NCI-H774 (cell line): ENCODE measurements at regions not wholly inside any gene's neighbourhood (a gene's known extent, or its start where the extent isn't known, plus 50 kb on each side); places are given as distances from the start of the nearest gene placed in this dataset.
"Not testable (repeated sequence)": the region's sequence is repeated elsewhere in the genome, so short reads cannot be mapped to it uniquely, and the experiment has no call there.

Experiments
- DNase-seq: peaks from one replicate; lab custom pipeline; 2025; lab: John Stamatoyannopoulos, UW

DNA sequence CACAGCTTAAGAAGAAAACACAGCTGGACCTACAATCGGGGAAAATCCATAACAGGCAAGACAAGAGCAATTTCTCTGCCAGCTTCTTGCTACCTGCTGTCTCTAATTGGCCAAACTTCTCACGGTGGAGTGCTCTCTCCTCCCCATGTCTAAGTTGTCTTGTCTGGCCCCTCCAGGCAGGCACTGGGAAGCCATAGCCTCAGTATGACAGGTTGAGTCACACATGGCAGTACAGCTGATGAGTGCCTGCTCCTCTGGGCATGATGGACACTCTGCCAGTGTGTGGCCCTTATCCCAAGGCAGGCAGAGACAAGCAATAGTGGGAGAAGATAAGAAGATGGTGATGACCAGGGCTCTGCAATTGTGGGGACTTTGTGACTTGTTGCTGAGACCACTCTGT lies 551.8 kb downstream of the DIPK2A start:
- no peak for DNase-seq

DNA sequence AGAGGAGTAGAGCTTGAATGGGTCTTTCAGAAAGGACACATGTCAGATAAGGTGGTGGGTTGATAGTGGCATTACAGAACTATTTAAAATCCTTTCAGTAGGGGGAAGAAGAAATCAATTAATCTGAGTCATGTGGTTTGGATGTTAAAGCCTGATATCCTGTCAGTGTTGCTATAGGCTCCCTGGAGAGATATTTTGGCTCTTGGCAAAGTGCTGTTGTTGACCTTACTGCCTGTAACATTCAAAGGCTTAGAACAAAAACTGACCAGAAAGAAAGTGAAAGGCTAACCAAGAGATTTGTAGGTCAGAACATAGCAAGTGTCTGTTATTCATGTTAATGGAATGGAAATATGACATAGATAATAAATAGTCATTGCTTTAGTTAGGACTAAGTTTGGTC lies 552.9 kb downstream of the DIPK2A start:
- DNase-seq, result no peak

DNA sequence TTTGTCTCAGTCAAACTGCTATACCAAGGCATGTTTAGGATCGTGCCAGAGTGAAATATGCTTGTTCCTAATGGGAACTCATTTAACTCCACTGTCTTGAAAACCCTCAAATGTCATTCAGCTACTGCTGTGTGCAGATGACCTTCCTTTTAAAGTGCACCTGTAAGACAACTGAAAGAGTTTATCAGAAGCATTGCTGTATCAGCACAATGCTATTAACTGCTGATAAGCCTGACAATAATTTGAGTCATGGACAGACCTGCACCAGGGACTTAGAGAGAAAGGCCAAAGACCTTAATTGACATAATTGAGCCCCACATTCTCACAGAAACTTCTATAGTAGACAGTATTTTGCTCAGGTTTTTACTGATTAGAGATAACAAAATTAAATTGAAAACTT lies 557.9 kb downstream of the DIPK2A start:
- no peak for DNase-seq

DNA sequence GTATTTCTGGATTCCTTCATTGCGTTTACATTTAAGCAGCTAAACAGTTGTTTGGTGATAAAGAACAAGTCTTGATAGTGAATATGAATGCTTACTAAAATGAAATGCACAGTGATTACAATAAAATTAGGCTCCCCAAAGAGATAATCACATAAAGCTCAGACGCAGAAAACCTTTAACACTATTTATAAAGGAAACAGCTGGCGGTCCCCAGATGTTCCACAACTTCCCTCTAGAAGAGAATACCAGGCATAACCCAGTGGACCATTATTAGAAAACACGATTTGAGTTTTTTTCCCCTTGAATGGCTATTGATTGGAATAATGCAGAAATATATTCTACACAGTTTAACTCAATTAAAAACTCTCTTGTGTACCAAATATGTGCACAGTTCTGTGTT lies 573.2 kb downstream of the DIPK2A start:
- DNase-seq, result no peak

DNA sequence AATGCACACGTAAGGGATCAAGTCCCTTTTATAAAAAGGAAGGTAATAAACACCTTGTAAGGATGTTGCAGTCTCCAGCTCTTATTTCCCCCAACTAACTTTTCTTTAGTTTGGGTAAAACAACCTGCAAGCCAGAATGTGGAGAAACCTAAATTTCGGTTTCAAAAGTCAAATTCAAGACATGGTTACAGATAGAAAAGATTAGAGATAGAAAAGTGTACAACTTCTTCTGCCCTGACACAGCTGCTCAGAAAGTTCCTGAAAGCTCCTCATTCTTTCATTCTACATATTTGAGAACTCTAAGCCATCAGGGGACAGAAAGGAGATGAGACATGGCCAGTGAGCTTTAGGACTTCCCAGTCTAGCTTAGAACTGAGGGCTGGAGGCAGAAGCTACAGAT lies 574.9 kb downstream of the DIPK2A start:
- DNase-seq, result no peak

DNA sequence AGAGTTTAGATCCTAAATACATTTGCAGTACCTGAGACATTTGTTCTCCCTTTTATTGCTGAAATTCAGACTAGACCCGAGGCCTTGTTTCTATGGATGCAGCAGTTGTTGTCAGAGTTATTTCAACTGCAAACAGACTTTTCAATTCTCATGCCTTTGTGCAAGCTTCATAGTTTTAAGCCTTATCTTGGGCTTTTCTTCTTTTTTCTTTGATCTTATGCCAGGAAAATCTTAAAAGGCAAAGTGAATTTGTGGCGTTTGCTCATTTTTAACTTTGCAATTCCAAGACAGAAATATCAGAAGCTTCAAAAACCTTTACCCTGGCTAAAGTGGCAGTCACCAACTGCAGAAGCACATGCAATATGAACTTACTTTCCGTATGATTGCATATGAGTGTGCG lies 576.7 kb downstream of the DIPK2A start:
- DNase-seq, result no peak

DNA sequence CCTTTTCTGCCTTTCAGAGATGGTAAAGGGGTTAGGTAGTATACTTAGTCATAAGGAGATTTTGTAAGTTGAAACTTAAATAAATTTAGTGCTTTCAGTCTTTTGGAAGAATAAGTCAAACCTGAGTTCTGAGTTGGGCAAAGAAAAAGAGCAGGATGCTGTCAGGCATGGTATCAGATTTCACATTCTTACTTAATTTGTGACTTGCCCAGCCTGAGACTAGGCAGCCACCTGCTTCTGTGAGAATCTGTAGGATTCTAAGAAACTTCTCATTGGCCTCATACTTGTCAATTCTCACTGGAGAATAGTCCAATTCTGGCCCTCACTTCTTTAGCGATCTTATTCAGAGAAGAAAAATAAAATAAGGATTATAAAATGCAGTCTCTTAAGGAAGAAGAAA lies 577.5 kb downstream of the DIPK2A start:
- no peak for DNase-seq

DNA sequence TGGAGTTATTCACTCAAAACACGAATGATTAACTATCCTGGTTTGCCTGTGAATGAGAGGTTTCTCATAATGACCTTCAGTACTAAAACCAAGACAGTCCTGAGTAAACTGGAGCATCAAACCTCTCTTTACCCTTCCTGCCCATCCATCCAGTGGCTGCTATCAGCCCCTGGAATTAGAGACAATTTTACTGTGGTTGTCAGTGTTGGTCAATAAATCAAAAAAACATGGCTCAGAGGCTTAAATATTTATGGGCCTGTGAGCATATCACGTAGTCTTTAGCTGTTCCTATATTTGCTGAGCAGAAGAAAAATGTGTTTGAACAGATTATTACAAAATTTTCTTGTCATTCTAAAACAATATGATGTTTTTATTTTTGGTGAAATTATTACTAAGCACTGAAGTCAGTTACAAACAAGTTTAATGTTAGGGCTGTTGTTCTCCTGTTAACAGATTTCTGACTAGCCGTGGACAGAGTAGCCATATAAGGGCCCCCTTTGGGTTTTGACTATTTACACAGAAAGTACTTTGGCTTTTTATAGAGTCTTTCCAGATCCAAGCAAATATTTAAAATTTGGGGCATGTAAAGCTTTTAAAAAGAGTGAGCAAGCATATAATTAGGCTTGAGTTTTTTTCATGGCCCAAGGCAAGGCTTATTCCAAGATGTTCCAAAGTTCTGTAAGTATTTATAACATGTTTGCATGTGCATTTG lies 580.9 kb downstream of the DIPK2A start:
- DNase-seq, result no peak

DNA sequence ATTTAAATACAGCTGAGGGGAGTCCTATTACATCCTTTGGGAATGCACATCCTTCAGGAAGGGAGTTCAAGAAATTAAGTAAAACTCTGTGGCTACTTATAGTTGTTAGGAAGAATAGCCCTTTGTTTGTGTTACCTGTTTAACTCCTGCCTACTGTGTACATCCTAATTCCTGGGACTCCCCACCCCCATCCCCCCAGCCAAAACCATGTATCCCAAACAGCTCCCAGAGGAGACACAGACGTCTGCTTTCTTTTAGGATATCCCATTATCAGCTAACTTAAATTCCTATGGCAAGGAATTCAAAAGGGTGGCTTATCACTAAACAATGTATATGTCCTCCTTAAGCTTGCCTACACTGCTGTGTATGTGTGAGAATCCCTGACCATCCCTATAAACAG lies 581.7 kb downstream of the DIPK2A start:
- no peak for DNase-seq

DNA sequence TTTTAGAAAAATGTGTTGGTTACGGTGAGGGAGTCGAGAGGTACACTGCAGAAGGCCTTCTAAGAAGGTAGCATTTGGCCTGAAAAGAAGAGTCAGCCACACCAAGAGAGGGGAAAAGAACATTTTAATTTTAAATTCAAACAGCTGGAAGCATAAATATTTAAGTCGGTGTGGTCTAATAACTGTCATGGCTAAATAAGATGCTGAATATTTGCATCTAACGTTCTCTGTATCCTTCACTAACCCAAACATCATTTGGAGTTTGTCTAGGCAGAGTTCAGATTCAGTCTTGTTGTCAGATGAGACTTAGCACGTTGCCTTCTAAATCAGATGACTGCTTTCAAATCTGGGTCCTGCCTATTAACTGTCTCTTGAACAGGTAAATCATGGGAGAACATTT lies 583.3 kb downstream of the DIPK2A start:
- DNase-seq, result no peak

DNA sequence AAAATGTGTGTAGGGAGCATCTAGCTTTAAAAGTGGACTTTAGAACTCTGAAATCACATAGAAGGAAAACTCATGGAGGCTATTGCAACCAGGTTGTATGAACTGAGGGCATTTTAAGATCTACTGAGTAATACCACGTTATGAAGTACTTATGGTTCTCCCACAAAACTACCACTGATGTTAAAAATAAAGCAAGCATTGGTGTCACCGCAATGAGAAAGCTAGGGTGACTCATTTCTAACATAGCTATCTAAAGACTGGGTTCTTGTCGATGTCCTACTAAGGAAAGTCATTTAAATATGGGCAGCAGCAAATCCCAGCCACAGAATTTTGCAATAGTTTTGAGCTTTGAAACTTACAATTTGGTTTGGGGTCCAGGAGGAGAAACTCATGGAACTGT lies 584.8 kb downstream of the DIPK2A start:
- DNase-seq, result no peak

DNA sequence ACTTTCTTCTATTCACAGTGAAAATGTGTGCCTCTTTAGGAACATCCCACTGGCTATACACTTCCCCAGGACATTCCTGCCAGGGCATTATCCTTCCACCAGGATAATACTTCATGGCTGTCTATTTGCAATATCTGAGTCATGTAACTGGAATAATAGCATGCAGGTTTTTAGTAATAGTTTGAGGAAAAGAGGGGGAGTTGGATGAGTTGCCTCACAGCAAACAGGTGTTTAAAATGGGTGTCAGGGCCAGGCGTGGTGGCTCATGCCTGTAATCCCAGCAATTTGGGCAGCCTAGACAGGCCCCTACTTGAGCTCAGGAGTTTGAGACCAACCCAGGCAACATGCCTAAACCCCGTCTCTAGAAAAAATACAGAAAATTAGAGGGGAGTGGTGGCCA lies 585.9 kb downstream of the DIPK2A start:
- no peak for DNase-seq

DNA sequence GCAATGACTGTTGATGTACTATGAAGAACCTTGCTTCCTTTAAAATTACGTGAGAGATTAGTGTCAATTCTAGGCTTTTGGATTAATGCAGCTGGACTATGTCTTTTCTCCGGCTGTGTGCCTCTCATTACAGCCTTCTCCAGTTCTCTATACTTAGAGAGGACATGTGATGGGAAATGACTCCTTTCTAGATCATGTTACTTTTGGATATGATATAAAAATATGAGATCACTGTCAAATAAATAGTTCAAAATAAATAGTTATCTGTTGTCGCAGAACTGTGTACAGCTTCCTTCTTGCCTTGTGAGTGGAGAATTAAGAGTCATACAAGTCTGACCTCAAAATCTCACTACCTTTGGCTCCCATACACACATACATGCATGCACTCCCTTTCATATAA lies 592.4 kb downstream of the DIPK2A start:
- DNase-seq, result no peak

DNA sequence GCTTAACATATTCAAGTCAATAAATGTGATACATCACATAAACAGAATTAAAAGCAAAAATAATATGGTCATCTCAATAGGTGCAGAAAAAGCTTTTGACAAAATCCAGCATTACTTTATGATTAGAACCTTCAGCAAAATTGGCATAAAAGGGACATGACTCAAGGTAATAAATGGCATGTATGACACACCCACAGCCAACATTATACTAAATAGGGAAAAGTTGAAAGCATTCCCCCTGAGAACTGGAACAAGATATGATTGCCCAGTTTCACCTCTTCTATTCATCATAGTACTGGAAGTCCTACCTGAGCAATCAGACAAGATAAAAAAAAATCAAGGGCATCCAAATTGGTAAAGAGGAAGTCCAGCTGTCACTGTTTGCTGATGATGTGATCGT lies 594.7 kb downstream of the DIPK2A start:
- DNase-seq, result no peak

DNA sequence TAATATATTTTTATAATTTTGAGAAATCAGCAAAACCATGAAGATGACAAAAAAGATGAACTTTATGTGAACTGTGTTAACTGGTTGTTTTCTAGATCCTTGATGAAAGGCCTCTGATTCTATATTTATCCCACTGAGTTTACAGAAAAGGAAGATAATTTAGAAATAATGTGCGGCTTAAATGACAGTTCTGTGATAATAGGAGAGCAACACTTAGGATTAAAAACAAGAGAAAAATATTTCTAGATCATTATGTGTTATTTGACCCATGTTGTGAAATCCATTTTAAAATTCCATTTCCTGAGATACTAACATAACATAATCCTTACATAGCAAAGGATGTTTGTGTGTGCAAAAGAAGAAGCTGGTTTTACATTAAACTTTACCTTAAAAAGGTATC lies 598.0 kb downstream of the DIPK2A start:
- DNase-seq, result no peak

DNA sequence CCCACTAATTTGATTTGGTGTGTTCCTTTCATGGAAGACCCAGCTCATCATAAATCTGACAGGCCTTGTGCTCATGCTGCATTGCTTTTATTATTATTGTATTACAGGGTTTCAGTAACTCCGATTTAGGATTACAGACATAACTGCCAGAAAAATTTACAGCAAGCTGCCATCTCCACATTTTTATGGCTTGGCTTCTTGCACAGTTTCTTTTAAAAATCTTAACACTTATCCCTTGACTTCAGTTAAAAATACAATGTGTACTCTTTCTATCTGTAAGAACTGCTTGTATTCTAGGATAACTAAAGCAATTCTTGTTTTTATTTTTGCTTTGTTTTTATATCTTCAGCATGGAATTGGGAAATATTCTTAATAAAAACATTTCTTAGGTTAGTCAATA lies 612.2 kb downstream of the DIPK2A start:
- no peak for DNase-seq

DNA sequence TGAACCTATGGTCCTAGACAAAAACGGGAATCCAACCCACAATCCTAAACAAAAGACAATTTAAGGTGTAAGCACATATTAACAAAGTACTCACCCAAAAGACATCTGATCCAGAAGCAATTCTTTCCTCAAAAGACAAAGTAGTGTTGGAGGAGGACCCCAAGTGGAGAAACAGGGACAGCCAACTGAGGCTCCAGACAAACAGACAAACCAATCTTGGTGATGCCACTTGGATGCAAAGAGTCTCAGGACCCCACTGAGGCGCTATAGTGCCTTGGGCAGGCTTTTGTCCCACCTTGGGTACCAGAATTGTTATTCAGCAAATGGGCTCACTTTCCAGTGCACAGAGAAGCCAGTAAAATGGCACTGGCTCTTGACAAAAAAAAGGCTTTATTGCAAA lies 613.8 kb downstream of the DIPK2A start:
- DNase-seq, result no peak

DNA sequence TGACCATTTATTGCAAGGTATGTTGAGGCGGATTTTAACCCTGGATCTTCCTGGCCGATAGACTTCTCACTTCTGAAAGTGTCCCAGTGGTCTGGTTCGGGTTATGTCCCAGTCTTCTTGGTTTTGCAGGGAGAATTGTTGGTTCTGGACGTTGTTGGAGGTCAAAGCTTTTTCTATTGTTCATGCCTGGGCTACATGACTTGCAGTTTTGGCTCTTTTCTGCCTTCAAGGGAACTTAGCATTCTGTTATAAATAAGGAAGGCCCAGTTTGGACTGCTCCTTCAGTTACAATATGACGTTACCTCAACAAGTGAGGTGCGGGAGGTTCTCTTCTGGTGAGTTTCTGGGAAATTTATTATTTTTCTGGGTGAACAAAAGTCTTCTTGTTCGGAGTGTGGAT lies 614.3 kb downstream of the DIPK2A start:
- DNase-seq, result no peak

DNA sequence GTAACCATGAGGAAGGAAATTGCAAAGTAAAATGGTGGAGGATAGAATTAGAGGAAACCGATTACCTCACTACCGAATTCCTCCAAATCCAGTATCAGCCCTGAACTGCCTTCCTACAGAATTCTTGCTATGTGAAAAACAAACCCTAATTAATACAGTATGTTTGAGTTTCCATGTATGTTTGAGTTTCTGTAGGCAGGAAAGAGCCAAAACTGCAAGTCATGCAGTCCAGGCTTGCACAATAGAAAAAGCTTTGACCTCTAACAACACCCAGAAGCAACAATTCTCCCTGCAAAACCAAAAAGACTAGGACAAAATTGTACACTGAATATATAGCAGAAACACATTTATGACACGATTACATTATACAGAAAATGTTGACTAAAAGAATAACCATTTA lies 614.8 kb downstream of the DIPK2A start:
- DNase-seq, result no peak

DNA sequence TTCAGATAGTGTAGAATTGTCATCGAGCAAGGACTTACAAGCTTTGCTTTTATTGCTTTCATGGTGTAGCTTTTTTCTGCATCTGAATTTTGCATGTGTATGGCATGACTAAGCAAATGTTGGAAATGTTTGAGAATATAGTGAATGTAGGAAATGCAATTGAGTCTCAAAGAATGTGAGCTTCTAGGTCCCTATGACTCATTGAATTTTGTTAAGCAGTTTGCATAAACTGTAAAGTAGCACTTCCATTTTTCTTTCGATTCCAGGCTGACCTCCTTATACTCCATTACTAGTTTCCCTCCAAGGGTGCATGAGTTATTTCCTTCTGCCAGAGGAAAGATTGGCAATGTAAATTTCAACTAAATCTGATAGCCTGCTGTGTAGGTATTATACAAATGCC lies 619.2 kb downstream of the DIPK2A start:
- DNase-seq, result no peak

DNA sequence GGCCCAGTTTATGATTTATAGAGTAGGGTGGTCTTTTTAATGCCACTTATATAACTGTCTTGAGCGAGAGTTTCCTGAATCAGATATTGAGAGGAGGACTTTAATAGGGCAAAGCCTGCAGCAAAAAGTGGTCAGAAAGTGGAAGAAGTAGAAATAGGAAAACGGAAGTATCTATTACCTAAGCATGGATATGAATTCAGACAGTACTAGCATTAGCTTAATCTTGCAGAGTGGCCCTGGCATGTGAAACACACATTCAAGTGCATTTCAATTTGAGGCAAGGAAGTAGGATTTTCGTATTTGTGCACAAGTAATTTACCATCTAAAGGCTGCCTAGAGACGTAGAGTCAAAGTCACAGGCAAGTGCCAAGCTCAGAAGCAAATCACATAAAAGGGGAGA lies 622.3 kb downstream of the DIPK2A start:
- DNase-seq, result no peak

DNA sequence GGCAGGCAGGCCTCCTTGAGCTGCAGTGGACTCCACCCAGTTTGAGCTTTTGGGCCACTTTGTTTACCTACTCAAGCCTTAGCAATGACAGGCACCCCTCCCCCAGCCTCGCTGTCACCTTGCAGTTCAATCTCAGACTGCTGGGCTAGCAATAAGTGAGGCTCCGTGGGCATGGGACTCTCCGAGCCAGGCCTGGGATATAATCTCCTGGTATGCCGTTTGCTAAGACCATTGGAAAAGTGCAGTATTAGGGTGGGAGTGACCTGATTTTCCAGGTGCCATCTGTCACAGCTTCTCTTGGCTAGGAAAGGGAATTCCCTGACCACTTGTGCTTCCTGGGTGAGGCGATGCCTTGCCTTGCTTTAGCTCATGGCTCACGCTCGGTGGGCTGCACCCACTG lies 648.6 kb downstream of the DIPK2A start:
- not testable (repeated sequence) for DNase-seq

DNA sequence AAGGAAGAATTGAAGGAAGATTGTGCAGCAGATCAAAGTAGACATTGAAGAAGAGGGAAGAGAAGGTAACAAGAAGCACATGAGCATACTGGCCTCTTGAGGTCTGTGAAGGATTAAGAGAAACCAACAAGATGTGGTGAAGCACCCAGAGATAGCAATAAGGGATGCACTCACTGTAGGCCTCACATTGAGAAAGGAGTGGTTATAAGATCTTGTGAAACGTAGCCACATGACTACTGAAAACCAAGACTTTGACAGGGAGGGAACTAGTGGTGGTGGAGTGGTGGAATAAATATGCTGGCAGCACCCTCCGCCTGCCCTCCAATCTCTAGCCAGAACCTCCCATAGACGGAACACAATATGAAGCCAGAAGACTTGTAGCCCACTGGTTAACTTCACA lies 651.2 kb downstream of the DIPK2A start:
- DNase-seq, result no peak

DNA sequence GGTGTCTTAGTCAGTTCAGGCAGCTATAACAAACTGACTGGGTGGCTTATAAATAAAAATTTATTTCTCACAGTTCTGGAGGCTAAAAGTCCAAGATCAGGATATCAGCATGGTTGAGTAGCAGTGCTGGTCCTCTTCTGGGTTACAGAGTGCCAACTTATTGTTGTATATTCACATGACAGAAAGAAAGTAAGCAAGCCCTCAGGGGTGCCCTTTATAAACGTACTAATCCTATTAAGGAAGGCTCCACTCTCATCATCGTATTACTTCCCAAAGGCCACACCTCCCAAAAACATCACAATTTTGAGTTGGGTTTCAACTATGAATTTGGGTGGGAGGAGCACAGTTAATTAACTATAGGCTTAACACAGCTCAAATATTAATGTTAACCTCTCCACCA lies 653.0 kb downstream of the DIPK2A start:
- no peak for DNase-seq

DNA sequence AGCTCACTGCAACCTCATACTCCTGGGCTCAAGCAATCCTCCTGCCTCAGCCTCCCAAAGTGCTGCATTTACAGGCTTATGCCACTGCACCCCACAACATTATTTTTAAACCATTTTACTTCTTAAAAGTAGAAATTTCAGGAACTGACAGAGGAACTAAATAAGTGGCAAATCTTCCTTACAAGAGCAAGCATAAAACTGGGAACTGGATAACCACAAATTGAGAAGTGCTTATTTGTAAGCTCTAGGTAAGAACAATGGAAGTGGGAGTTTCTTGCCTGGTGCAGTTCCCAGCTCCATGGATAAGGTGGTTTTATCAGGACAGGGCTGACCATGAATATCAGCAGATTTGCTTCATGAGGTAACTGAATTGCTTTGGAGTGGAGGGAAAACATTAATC lies 655.2 kb downstream of the DIPK2A start:
- no peak for DNase-seq
